Activated CD8-positive, alpha-beta memory T cell treated with anti-CD3 and anti-CD28 coated beads, Interleukin-2, amount 10 ng/mL, durations not matched to agents 7 days and 5 days (primary cell): ENCODE measurements at regions not wholly inside any gene's neighbourhood (a gene's known extent, or its start where the extent isn't known, plus 50 kb on each side); places are given as distances from the start of the nearest gene placed in this dataset.
"Not testable (repeated sequence)": the region's sequence is repeated elsewhere in the genome, so short reads cannot be mapped to it uniquely, and the experiment has no call there.

ENCODE experiments used
- ATAC-seq: fragments of 150-1000 bp; cut with Tn5 transposase; one replicate; pipeline ENCODE4 v1.10.0; 2021; ENCODE audit warnings: moderate library complexity
- CTCF ChIA-PET: fragments of 350-600 bp; sonication (Branson Sonifier 250); formaldehyde crosslinking; loops from one replicate; lab custom pipeline; 2021; ENCODE audit warnings: antibody characterized with exemption; lab: Charles Lee
- DNase-seq: peaks from one replicate; pipeline ENCODE4 v3.0.0-alpha.2; 2020
- H3K27ac Mint-ChIP-seq: one replicate; pipeline ENCODE4 v1.8.0; 2021; ENCODE audit warnings: mild to moderate bottlenecking, mixed read lengths
- H3K27me3 Mint-ChIP-seq: one replicate; pipeline ENCODE4 v1.8.0; 2021; ENCODE audit warnings: mixed read lengths
- H3K36me3 Mint-ChIP-seq: one replicate; pipeline ENCODE4 v1.8.0; 2021; ENCODE audit warnings: mild to moderate bottlenecking, mixed read lengths
- H3K4me1 Mint-ChIP-seq: one replicate; pipeline ENCODE4 v1.8.0; 2021; ENCODE audit warnings: mixed read lengths
- H3K4me3 Mint-ChIP-seq: one replicate; pipeline ENCODE4 v1.8.0; 2021; ENCODE audit warnings: mild to moderate bottlenecking, moderate library complexity, mixed read lengths
- H3K9me3 Mint-ChIP-seq: one replicate; pipeline ENCODE4 v1.8.0; 2022; ENCODE audit warnings: low read depth, mixed read lengths

DNA sequence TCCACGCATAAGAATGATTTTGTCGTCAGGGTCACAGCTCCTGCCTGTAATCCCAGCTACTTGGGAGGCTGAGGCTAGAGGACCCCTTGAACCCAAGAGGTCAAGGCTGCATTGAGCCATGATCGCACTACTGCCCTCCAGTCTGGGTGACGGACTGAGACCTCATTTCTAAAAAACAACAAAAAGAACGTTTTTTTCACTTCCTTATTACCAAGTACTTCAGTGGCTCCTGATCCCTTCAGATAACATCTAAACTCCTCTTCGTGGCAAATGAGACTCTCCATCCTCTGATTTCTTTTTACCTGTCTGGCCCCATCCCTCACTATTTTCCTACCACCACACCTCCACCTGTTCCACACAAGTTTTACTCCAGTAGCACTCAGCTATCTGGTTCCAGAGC lies 105.4 kb upstream of the TLK1 start:
- no peak for DNase-seq
- no peak overlapping the region for H3K4me3 Mint-ChIP-seq
- no peaks in the 10 kb centered on the region for H3K9me3 Mint-ChIP-seq
- ATAC-seq = no peak
- no peaks in the 10 kb centered on the region for H3K36me3 Mint-ChIP-seq
- no peak overlapping the region for H3K27ac Mint-ChIP-seq
- no peaks in the 10 kb centered on the region for H3K27me3 Mint-ChIP-seq
- H3K4me1 Mint-ChIP-seq = peaks cover under 1% of the 10 kb centered on the region
- CTCF ChIA-PET = interaction anchor here (0.9 kb wide), 1 partner anchor 30 kb away, joined by 3 read pairs; no protein-coding TSS in a partner anchor

DNA sequence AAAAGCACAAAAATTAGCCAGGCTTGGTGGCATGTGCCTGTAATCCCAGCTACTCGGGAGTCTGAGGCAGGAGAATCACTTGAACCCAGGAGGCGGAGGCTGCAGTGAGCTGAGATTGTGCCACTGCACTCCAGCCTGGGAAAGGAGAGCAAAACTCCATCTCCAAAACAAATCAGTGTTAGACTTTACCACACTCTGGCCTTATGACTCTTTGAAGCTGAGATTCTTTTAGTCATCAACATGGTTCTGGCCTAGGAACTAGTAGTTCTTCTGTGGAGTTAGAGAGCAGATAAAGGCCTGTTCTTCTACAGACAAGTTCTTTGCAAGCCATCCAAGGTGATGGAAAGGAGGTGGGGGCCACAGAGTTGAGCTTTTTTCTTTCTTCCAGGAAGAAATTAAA lies 100.8 kb upstream of the TLK1 start:
- H3K4me3 Mint-ChIP-seq, DNase-seq, H3K9me3 Mint-ChIP-seq, CTCF ChIA-PET, H3K36me3 Mint-ChIP-seq, H3K27me3 Mint-ChIP-seq, H3K27ac Mint-ChIP-seq, ATAC-seq: not testable (repeated sequence)
- peaks cover 15% of the 10 kb centered on the region for H3K4me1 Mint-ChIP-seq

- Mint-ChIP-seq H3K9me3 (no peaks in the 10 kb centered on the region), H3K27ac (peak overlapping the region; percentile 3), H3K36me3 (peaks cover 2% of the 10 kb centered on the region), H3K4me1 (peaks cover 15% of the 10 kb centered on the region), H3K4me3 (no peak overlapping the region), H3K27me3 (no peaks in the 10 kb centered on the region)
- ATAC-seq (peak; percentile 42), DNase-seq (no peak)
- CTCF ChIA-PET = no interaction called here
Measured at GRCh38 chr2:171260471-171261424, 100.1 kb upstream of the TLK1 start.

DNA sequence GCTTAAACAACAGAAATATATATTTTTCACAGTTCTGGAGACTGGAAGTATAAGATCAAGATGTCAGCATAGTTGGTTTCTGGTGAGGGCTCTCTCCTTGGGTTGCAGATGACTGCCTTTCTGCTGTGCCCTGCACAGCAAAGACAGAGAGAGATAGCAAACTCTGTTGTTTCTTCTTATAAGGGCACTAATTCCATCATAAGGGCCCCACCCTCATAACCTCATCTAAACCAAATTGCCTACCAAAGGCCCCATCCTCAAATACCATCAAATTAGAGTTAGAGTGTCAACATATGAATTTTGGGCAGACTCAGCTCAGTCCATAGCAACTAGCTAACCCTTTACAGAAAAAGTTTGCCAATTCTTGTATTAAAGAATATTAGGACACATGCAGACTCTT lies 94.0 kb upstream of the TLK1 start:
- peaks cover 4% of the 10 kb centered on the region for H3K4me1 Mint-ChIP-seq
- H3K36me3 Mint-ChIP-seq = peaks cover 2% of the 10 kb centered on the region
- H3K9me3 Mint-ChIP-seq = no peaks in the 10 kb centered on the region
- CTCF ChIA-PET = no interaction called here
- ATAC-seq (no peak), DNase-seq (no peak)
- no peaks in the 10 kb centered on the region for H3K27me3 Mint-ChIP-seq
- H3K27ac Mint-ChIP-seq = no peak overlapping the region
- H3K4me3 Mint-ChIP-seq = no peak overlapping the region

- H3K27ac Mint-ChIP-seq = no peak overlapping the region
- CTCF ChIA-PET = no interaction called here
- no peak for ATAC-seq
- no peaks in the 10 kb centered on the region for H3K27me3 Mint-ChIP-seq
- peaks cover 2% of the 10 kb centered on the region for H3K36me3 Mint-ChIP-seq
- no peaks in the 10 kb centered on the region for H3K9me3 Mint-ChIP-seq
- DNase-seq = no peak
- peaks cover 3% of the 10 kb centered on the region for H3K4me1 Mint-ChIP-seq
- no peak overlapping the region for H3K4me3 Mint-ChIP-seq
Measured at GRCh38 chr2:171253900-171254650, 93.4 kb upstream of the TLK1 start.

DNA sequence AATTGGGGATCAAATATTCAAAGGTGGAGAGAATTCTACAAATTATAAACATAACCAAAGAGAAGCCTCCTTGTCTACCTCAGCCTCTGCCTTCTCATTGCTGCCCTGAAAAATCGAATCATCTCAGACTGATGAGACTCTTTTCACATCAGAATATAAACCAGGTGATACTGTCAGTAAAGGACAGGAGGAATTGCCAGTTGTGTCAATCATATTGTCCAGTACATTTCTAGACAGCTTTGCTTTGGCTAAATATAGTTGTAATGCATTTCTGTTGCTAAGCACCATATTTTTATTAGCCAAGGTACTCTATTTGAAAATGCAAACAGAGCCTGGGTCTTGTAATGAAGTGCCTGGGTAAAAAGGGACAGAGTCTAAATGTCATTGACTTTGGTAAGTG lies 92.6 kb upstream of the TLK1 start:
- H3K27ac Mint-ChIP-seq = no peak overlapping the region

GRCh38 chr2:171249689-171250088 lies 89.0 kb upstream of the TLK1 start:
- no peaks in the 10 kb centered on the region for H3K27me3 Mint-ChIP-seq
- no peak overlapping the region for H3K27ac Mint-ChIP-seq
- no peak for DNase-seq
- H3K4me1 Mint-ChIP-seq = peaks cover 24% of the 10 kb centered on the region
- H3K4me3 Mint-ChIP-seq = no peak overlapping the region
- H3K36me3 Mint-ChIP-seq = peaks cover 12% of the 10 kb centered on the region
- H3K9me3 Mint-ChIP-seq = peaks cover 5% of the 10 kb centered on the region
- no peak for ATAC-seq
- CTCF ChIA-PET = interaction anchor here (0.7 to 1.0 kb wide), 2 partner anchors 115 to 160 kb away, joined by 3 read pairs; no protein-coding TSS in a partner anchor

More for the DNA sequence above, 92.6 kb upstream of the TLK1 start:
- CTCF ChIA-PET = no interaction called here
- Mint-ChIP-seq H3K36me3 (peaks cover 3% of the 10 kb centered on the region), H3K9me3 (no peaks in the 10 kb centered on the region), H3K27me3 (no peaks in the 10 kb centered on the region), H3K4me3 (no peak overlapping the region), H3K4me1 (peaks cover 10% of the 10 kb centered on the region)
- ATAC-seq = no peak
- no peak for DNase-seq

DNA sequence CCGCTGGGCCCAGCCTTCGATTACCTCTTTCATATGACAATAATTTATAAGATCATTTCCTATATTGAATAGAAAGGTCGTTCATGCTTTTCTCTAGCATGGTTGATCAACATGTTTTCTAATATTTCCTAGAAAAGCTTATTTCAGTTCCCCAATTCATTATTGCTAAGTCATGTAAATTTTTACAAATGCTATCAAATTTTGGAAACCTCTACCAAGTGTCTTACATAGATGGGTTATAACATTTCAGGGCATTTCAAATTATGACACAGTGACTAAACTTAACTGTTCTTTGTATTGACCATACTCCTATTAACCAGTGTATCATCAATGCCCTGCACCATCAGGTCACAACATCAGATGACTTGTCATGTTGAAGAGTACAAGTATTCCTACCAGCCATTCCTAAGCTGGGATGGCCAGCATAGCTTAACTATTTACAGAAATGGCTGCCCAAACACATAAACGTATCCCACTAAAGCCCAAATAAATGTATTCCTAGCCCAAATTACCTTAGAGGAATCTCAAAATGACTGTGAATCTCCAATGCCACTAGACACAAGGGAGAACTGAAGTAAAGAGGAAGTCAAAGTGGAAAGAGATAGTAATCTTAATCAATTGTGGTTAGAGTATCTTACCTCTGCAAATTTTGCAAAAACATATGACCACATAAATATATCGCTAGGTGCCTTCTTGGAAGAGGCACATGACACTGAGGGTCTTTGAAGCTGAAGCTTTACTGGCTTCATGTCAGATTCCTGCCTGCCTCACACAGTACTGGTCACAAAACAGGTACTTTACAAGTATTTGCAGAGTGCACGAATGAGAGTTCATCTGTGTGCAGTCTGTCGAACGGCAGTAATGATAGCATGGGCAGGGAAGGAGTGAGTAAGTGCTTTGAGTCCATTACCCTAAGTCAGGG lies 87.3 kb upstream of the TLK1 start:
- H3K4me1 Mint-ChIP-seq = peaks cover 24% of the 10 kb centered on the region
- peak; percentile 44 for DNase-seq
- no peaks in the 10 kb centered on the region for H3K27me3 Mint-ChIP-seq
- peaks cover 5% of the 10 kb centered on the region for H3K9me3 Mint-ChIP-seq
- H3K27ac Mint-ChIP-seq = no peak overlapping the region
- H3K4me3 Mint-ChIP-seq = no peak overlapping the region
- ATAC-seq = peak; percentile 82
- CTCF ChIA-PET = no interaction called here
- peaks cover 13% of the 10 kb centered on the region for H3K36me3 Mint-ChIP-seq

DNA sequence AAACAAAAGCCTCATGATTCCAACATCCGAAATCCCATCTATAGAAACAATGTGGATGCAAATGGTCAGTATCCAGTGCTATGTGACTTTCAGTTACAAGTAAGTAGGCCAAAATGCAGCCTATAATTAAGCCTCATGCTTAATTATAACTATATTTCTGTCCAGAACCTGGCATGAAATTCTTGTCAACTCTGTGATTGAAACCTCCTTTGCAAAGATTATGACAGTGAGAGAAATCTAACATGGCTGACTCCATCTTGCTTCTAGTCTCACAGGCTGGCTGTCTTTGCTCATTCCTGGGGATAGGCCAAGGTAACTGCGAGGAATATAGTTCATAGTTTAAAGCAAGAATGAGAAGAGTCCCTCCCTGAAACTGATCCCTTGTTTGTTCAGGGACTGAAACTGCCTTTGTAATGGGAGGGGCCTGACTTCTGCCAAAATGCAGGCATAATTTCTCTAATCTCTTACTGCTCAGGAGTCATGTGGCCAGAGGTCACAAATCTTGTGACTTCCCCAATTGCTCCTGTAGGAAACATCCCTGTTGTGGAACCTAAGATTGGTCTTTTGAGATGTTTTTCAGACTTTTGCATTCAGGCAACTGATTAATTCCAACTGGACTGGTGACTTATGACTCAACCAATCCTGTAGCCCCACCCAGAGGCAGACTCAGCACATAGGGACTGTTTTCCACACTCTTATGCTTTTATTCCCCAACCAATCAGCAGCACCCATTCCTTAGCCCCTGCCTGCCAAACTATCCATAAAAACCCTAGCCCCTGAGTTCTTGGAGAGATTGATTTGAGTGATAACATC lies 84.5 kb upstream of the TLK1 start:
- no peak overlapping the region for H3K27ac Mint-ChIP-seq

DNA sequence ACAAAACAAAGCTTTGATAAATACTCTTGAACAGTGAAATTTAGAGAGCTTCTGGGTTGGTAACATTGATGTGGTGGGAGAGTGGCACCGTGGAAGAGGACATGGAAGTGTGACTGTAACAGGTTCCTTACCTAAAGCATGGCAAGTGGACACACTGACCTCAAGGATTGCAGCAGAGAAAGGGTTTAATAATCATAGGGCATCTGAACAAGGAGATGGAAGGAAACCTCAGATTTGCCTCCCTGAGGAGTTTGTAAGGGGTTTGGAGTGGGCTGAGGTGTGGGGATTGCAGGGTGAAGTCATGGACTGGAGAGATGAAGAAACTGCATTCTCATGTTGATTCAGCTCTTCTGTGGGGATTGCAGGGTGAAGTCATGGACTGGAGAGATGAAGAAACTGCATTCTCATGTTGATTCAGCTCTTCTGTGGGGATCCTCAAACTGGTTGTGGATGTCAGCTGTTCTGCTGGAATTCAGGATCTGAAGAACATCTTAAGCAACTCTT lies 83.8 kb upstream of the TLK1 start:
- no peak overlapping the region for H3K27ac Mint-ChIP-seq
- no peak for DNase-seq
- H3K27me3 Mint-ChIP-seq = no peaks in the 10 kb centered on the region
- H3K4me3 Mint-ChIP-seq = no peak overlapping the region
- peaks cover 5% of the 10 kb centered on the region for H3K9me3 Mint-ChIP-seq
- H3K4me1 Mint-ChIP-seq = peaks cover 24% of the 10 kb centered on the region
- CTCF ChIA-PET = interaction anchor here (1.0 kb wide), 1 partner anchor 11 kb away, joined by 4 read pairs; no protein-coding TSS in a partner anchor
- H3K36me3 Mint-ChIP-seq = peaks cover 13% of the 10 kb centered on the region
- no peak for ATAC-seq

More for the DNA sequence above, 84.5 kb upstream of the TLK1 start:
- Mint-ChIP-seq H3K4me1 (peaks cover 24% of the 10 kb centered on the region), H3K4me3 (no peak overlapping the region), H3K36me3 (peaks cover 13% of the 10 kb centered on the region), H3K27me3 (no peaks in the 10 kb centered on the region), H3K9me3 (peaks cover 5% of the 10 kb centered on the region)
- no peak for DNase-seq
- CTCF ChIA-PET = no interaction called here
- no peak for ATAC-seq

DNA sequence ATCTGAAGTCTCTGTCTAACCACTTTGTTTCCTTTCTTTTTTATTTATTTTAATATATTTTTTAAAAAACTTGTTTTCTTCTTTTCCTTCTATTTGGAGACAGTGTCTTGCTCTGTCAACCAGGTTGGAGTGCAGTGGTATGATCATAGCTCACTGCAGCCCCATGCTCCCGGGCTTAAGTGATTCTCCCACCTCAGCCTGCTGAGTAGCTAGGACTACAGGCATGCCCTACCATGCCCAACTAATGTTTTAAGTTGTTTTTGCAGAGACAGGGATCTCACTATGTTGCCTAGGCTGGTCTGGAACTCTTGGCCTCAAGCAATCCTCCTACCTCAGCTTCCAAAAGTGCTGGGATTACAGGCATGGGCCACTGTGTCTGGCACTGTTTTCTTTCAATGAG lies 81.1 kb upstream of the TLK1 start:
- Mint-ChIP-seq H3K36me3 (peaks cover 9% of the 10 kb centered on the region), H3K27me3 (no peaks in the 10 kb centered on the region), H3K4me1 (peaks cover 10% of the 10 kb centered on the region), H3K27ac (no peak overlapping the region), H3K9me3 (peaks cover 3% of the 10 kb centered on the region), H3K4me3 (no peak overlapping the region)
- CTCF ChIA-PET = no interaction called here
- DNase-seq = no peak
- no peak for ATAC-seq

DNA sequence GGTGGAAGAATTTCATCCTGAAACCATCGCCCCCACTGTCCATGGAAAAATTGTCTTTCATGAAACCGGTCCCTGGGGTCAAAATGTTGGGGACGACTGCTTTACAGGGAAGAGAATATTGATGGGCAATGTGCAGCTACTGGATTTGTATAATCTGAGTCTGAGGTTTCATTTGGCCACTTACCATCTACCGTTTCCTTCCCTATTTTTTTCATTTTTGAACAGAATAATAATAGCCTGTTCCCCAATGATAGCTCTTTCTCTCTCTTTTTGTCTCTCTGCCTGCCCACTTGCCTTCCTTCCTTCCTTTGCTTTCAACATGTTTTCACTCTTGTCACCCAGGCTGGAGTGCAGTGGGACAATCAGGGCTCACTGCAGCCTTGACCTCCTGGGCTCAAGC lies 78.3 kb upstream of the TLK1 start:
- Mint-ChIP-seq H3K4me3 (no peak overlapping the region), H3K4me1 (peaks cover 3% of the 10 kb centered on the region), H3K36me3 (no peaks in the 10 kb centered on the region), H3K9me3 (no peaks in the 10 kb centered on the region), H3K27me3 (peaks cover 9% of the 10 kb centered on the region), H3K27ac (no peak overlapping the region)
- ATAC-seq = no peak
- CTCF ChIA-PET = no interaction called here
- DNase-seq = no peak
